ENCODE measurements at regions not wholly inside any gene's neighbourhood (a gene's known extent, or its start where the extent isn't known, plus 50 kb on each side); places are given as distances from the start of the nearest gene placed in this dataset.

GRCh38 chr13:50357586-50358118 lies 342.4 kb downstream of the KCNRG start:
- Mint-ChIP-seq H3K27ac (no peak overlapping the region), H3K27me3 (no peaks in the 10 kb centered on the region), H3K9me3 (ENCODE audit: insufficient read depth) (no peaks in the 10 kb centered on the region), H3K4me3 (no peak overlapping the region), H3K4me1 (peaks cover 47% of the 10 kb centered on the region)
- H2AFZ ChIP-seq (ENCODE audit: insufficient read depth, low read depth, low read length, poor library complexity, severe bottlenecking), result no peak overlapping the region
- CTCF ChIA-PET, result interaction anchor here (1.4 kb wide), 1 partner anchor 443 kb away, joined by 4 read pairs; no protein-coding TSS in a partner anchor
- no peaks in the 10 kb centered on the region for H3K27me3 ChIP-seq (replicated peaks in 1 of 4; ENCODE audit: control extremely low read depth in 1 of 4, control insufficient read depth in 3 of 4, insufficient read depth in 4 of 4, low read length in 3 of 4)
- WGBS (ENCODE audit: insufficient coverage), result 97% methylated on average over 8 of the region's 9 CpGs
- H3K4me1 ChIP-seq (ENCODE audit: control insufficient read depth in 2 of 2, insufficient read depth in 2 of 2, low read length in 2 of 2), result peaks cover 30 to 36% of the 10 kb centered on the region in 2 donors
- H3K27ac ChIP-seq (ENCODE audit: low read length in 2 of 2), result no peak overlapping the region
- DNase-seq, result no peak
- no peak overlapping the region for H3K4me2 ChIP-seq (replicated peaks; ENCODE audit: low read depth, low read length, poor library complexity, severe bottlenecking)
- TF ChIP-seq CTCF (IDR thresholded peaks at IDR 0.05) (no peak), EZH2 (IDR thresholded peaks at IDR 0.05; ENCODE audit: borderline replicate concordance, insufficient read depth, low read depth, low read length, poor library complexity, severe bottlenecking) (no peak)
- intact Hi-C loops (cut with micrococcal nuclease), result loop anchor here (5.0 kb wide), 1 partner anchor 235 kb away; no protein-coding TSS in a partner anchor
- no peak overlapping the region for H3K4me3 ChIP-seq (ENCODE audit: control extremely low read depth in 1 of 5, extremely low read depth in 1 of 5, insufficient read depth in 1 of 5, low read depth in 2 of 5, low read length in 4 of 5)
- POLR2A ChIA-PET, result no interaction called here
- no peaks in the 10 kb centered on the region for H3K36me3 ChIP-seq (replicated peaks in 1 of 2; ENCODE audit: control extremely low read depth in 1 of 2, control insufficient read depth in 1 of 2, extremely low read depth in 1 of 2, insufficient read depth in 2 of 2, low read length in 1 of 2)
- H3K9ac ChIP-seq (ENCODE audit: low read length), result no peak overlapping the region
- no peak for ATAC-seq (ENCODE audit: low read depth)
- H4K20me1 ChIP-seq (ENCODE audit: control insufficient read depth, insufficient read depth, low read length, poor library complexity, severe bottlenecking), result no peaks in the 10 kb centered on the region
- no peaks in the 10 kb centered on the region for H3K79me2 ChIP-seq (ENCODE audit: control insufficient read depth, insufficient read depth, low read length)
- H3K9me3 ChIP-seq (ENCODE audit: control extremely low read depth in 1 of 3, control insufficient read depth in 2 of 3, insufficient read depth in 1 of 3, low read length in 2 of 3), result no peaks in the 10 kb centered on the region

GRCh38 chr13:50358231-50359040 lies 343.2 kb downstream of the KCNRG start:
- no peaks in the 10 kb centered on the region for H3K9me3 Mint-ChIP-seq (ENCODE audit: insufficient read depth)
- no CpG with 5 or more reads among the region's 1 CpG for WGBS (ENCODE audit: insufficient coverage)
- H3K27ac Mint-ChIP-seq, result peak overlapping the region; percentile 70
- no peaks in the 10 kb centered on the region for H3K36me3 ChIP-seq (replicated peaks in 1 of 2; ENCODE audit: control extremely low read depth in 1 of 2, control insufficient read depth in 1 of 2, extremely low read depth in 1 of 2, insufficient read depth in 2 of 2, low read length in 1 of 2)
- H3K4me1 ChIP-seq (ENCODE audit: control insufficient read depth in 2 of 2, insufficient read depth in 2 of 2, low read length in 2 of 2), result peaks cover 30 to 36% of the 10 kb centered on the region in 2 donors
- ATAC-seq (ENCODE audit: low read depth) (peak; percentile 31), DNase-seq (no peak)
- H3K4me3 ChIP-seq (ENCODE audit: control extremely low read depth in 1 of 5, extremely low read depth in 1 of 5, insufficient read depth in 1 of 5, low read depth in 2 of 5, low read length in 4 of 5), result peak overlapping the region in 1 of 5 experiments; percentile 9
- no peaks in the 10 kb centered on the region for H3K27me3 ChIP-seq (replicated peaks in 1 of 4; ENCODE audit: control extremely low read depth in 1 of 4, control insufficient read depth in 3 of 4, insufficient read depth in 4 of 4, low read length in 3 of 4)
- no peaks in the 10 kb centered on the region for H4K20me1 ChIP-seq (ENCODE audit: control insufficient read depth, insufficient read depth, low read length, poor library complexity, severe bottlenecking)
- no peaks in the 10 kb centered on the region for H3K9me3 ChIP-seq (ENCODE audit: control extremely low read depth in 1 of 3, control insufficient read depth in 2 of 3, insufficient read depth in 1 of 3, low read length in 2 of 3)
- peak overlapping the region; percentile 63 for H3K4me3 Mint-ChIP-seq
- ChIA-PET CTCF (interaction anchor here (1.4 kb wide), 2 partner anchors 117 to 442 kb away, joined by 3 to 4 read pairs; no protein-coding TSS in a partner anchor), POLR2A (interaction anchor here (0.6 kb wide), 1 partner anchor 11 kb away, joined by 3 read pairs; no protein-coding TSS in a partner anchor)
- H3K4me1 Mint-ChIP-seq, result peaks cover 47% of the 10 kb centered on the region
- no peaks in the 10 kb centered on the region for H3K27me3 Mint-ChIP-seq
- H3K27ac ChIP-seq (ENCODE audit: low read length in 2 of 2), result peak overlapping the region; percentile 18 to 50
- peak overlapping the region; percentile 4 for H2AFZ ChIP-seq (ENCODE audit: insufficient read depth, low read depth, low read length, poor library complexity, severe bottlenecking)
- no peak overlapping the region for H3K9ac ChIP-seq (ENCODE audit: low read length)
- H3K79me2 ChIP-seq (ENCODE audit: control insufficient read depth, insufficient read depth, low read length), result no peaks in the 10 kb centered on the region
- intact Hi-C loops (cut with micrococcal nuclease), result loop anchor here (5.0 kb wide), 1 partner anchor 234 kb away; no protein-coding TSS in a partner anchor
- peak overlapping the region; percentile 51 for H3K4me2 ChIP-seq (replicated peaks; ENCODE audit: low read depth, low read length, poor library complexity, severe bottlenecking)
- TF ChIP-seq CTCF (IDR thresholded peaks at IDR 0.05) (no peak), EZH2 (IDR thresholded peaks at IDR 0.05; ENCODE audit: borderline replicate concordance, insufficient read depth, low read depth, low read length, poor library complexity, severe bottlenecking) (no peak)
